Mesendoderm (in vitro differentiated cells): ENCODE measurements at regions not wholly inside any gene's neighbourhood (a gene's known extent, or its start where the extent isn't known, plus 50 kb on each side); places are given as distances from the start of the nearest gene placed in this dataset.
A peak's percentile ranks its signal among the peaks of the same experiment; 100 is the strongest.

Source experiments
- DNase-seq: peaks from one replicate; pipeline ENCODE4 v3.0.0; 2013
- H2AK5ac ChIP-seq: 2 replicates; pipeline ENCODE4 v1.6.1; 2013; ENCODE audit warnings: low read length, inconsistent platforms
- H2BK120ac ChIP-seq: 2 replicates; pipeline ENCODE4 v1.6.1; 2013; ENCODE audit warnings: low read depth, mild to moderate bottlenecking, low read length, moderate library complexity, mixed read lengths
- H2BK15ac ChIP-seq: replicated peaks from 2 replicates; pipeline ENCODE4 v1.6.1; 2013; ENCODE audit warnings: low read depth, mild to moderate bottlenecking, moderate library complexity
- H2BK5ac ChIP-seq: 2 replicates; pipeline ENCODE4 v1.6.1; 2013; ENCODE audit warnings: low read length, inconsistent platforms
- H3K18ac ChIP-seq: 2 replicates; pipeline ENCODE4 v1.6.1; 2013; ENCODE audit warnings: mild to moderate bottlenecking, low read length, mixed read lengths
- H3K23ac ChIP-seq: one replicate; pipeline ENCODE4 v1.6.1; 2013; ENCODE audit warnings: low read length
- H3K27ac ChIP-seq: 2 replicates; pipeline ENCODE4 v1.5.1; 2013; ENCODE audit warnings: low read depth, mild to moderate bottlenecking, inconsistent platforms, low read length, moderate library complexity
- H3K27me3 ChIP-seq: 2 replicates; pipeline ENCODE4 v1.6.1; 2013; ENCODE audit warnings: low read length, control low read depth, mild to moderate bottlenecking, inconsistent platforms; ENCODE audit not compliant: insufficient read depth, poor library complexity
- H3K36me3 ChIP-seq: 2 replicates; pipeline ENCODE4 v1.6.1; 2013; ENCODE audit warnings: low read length, inconsistent platforms; ENCODE audit not compliant: control insufficient read depth, insufficient read depth
- H3K4ac ChIP-seq: one replicate; pipeline ENCODE4 v1.6.1; 2013; ENCODE audit warnings: low read depth, mild to moderate bottlenecking, low read length, moderate library complexity
- H3K4me1 ChIP-seq: 2 replicates; pipeline ENCODE4 v1.6.1; 2013; ENCODE audit warnings: low read depth, low read length, inconsistent platforms; ENCODE audit not compliant: control insufficient read depth
- H3K4me2 ChIP-seq: 2 replicates; pipeline ENCODE4 v1.6.1; 2013; ENCODE audit warnings: low read length
- H3K4me3 ChIP-seq: 2 replicates; pipeline ENCODE4 v1.5.1; 2013; ENCODE audit warnings: mild to moderate bottlenecking, low read length
- H3K56ac ChIP-seq: one replicate; pipeline ENCODE4 v1.6.1; 2013; ENCODE audit warnings: low read length
- H3K79me1 ChIP-seq: 2 replicates; pipeline ENCODE4 v1.6.1; 2013; ENCODE audit warnings: low read length, inconsistent platforms
- H3K79me2 ChIP-seq: 2 replicates; pipeline ENCODE4 v1.6.1; 2013; ENCODE audit warnings: mild to moderate bottlenecking, low read length; ENCODE audit not compliant: control insufficient read depth, insufficient read depth
- H3K9ac ChIP-seq: 2 replicates; pipeline ENCODE4 v1.6.1; 2013; ENCODE audit warnings: low read length, inconsistent platforms
- H4K5ac ChIP-seq: one replicate; pipeline ENCODE4 v1.6.1; 2013; ENCODE audit warnings: low read length
- H4K8ac ChIP-seq: one replicate; pipeline ENCODE4 v1.6.1; 2013; ENCODE audit warnings: low read depth, mild to moderate bottlenecking, control low read depth, low read length, moderate library complexity
- WGBS: extraction: QIAGEN DNeasy Blood & Tissue Kit; methylation state at CpG from one replicate; pipeline ENCODE4 v1.1.7; 2013; ENCODE audit warnings: low lambda C conversion rate, missing lambda C conversion rate; ENCODE audit not compliant: insufficient coverage; ENCODE audit errors: extremely low coverage; 5-methylcytosine and 5-hydroxymethylcytosine counted together

GRCh38 chr11:111077530-111078322, 167.8 kb upstream of the POU2AF2 start:
- Histone ChIP-seq H3K4me3 (no peak overlapping the region), H3K23ac (no peak overlapping the region), H3K79me1 (no peaks in the 10 kb centered on the region), H2BK120ac (no peak overlapping the region), H3K56ac (no peak overlapping the region), H3K27ac (no peak overlapping the region), H3K27me3 (no peaks in the 10 kb centered on the region), H2AK5ac (no peak overlapping the region), H3K36me3 (no peaks in the 10 kb centered on the region), H3K18ac (no peak overlapping the region), H2BK15ac (no peak overlapping the region), H3K4me1 (no peaks in the 10 kb centered on the region), H3K4ac (no peak overlapping the region), H4K5ac (no peak overlapping the region), H3K9ac (no peak overlapping the region), H3K4me2 (no peak overlapping the region), H2BK5ac (no peak overlapping the region), H3K79me2 (no peaks in the 10 kb centered on the region), H4K8ac (no peak overlapping the region)
- no CpG with 5 or more reads among the region's 3 CpGs for WGBS
- no peak for DNase-seq

DNA sequence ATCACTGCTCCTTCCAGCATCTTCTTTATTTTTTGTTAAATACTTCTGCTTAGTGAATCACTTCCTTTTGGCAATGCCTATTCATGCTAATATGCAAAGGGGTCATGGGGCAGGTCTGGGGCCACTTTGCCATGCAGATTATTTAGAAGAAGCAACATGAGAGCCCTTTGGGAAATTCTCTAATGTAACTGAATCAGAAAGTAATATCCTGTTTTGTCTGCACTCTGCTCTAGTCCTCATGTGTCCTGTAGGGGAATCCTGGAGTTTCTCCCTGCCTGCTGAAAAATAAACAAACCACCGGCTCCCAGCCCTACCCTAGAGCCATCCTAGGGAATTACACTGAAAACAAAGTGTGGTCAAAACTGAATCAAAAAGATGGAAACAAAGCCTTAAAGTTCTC, 176.5 kb upstream of the POU2AF2 start:
- Histone ChIP-seq H3K4me1 (no peaks in the 10 kb centered on the region), H2AK5ac (no peak overlapping the region), H4K5ac (no peak overlapping the region), H3K27me3 (no peaks in the 10 kb centered on the region), H2BK15ac (no peak overlapping the region), H2BK120ac (no peak overlapping the region), H3K79me2 (no peaks in the 10 kb centered on the region), H3K27ac (no peak overlapping the region), H3K4me3 (no peak overlapping the region), H4K8ac (no peak overlapping the region), H3K79me1 (no peaks in the 10 kb centered on the region), H3K18ac (no peak overlapping the region), H3K23ac (no peak overlapping the region), H3K56ac (no peak overlapping the region), H3K4ac (no peak overlapping the region), H2BK5ac (no peak overlapping the region), H3K4me2 (no peak overlapping the region), H3K9ac (no peak overlapping the region), H3K36me3 (no peaks in the 10 kb centered on the region)
- no CpG with 5 or more reads among the region's 1 CpG for WGBS
- peak; percentile 78 for DNase-seq

- peaks cover 3% of the 10 kb centered on the region for H3K4me1 ChIP-seq
- H4K5ac ChIP-seq = no peak overlapping the region
- H3K4ac ChIP-seq = no peak overlapping the region
- H3K56ac ChIP-seq = no peak overlapping the region
- no peak overlapping the region for H4K8ac ChIP-seq
- H2AK5ac ChIP-seq = no peak overlapping the region
- no peak overlapping the region for H2BK15ac ChIP-seq
- no peak for DNase-seq
- no peaks in the 10 kb centered on the region for H3K79me2 ChIP-seq
- WGBS = no CpG with 5 or more reads among the region's 1 CpG
- no peaks in the 10 kb centered on the region for H3K36me3 ChIP-seq
- no peak overlapping the region for H3K27ac ChIP-seq
- H3K27me3 ChIP-seq = no peaks in the 10 kb centered on the region
- H3K4me2 ChIP-seq = no peak overlapping the region
- no peak overlapping the region for H2BK5ac ChIP-seq
- H2BK120ac ChIP-seq = no peak overlapping the region
- H3K4me3 ChIP-seq = no peak overlapping the region
- no peak overlapping the region for H3K23ac ChIP-seq
- H3K79me1 ChIP-seq = no peaks in the 10 kb centered on the region
- no peak overlapping the region for H3K18ac ChIP-seq
- no peak overlapping the region for H3K9ac ChIP-seq
Observed at GRCh38 chr11:111067994-111068393, 177.5 kb upstream of the POU2AF2 start.

- no peak overlapping the region for H3K4me2 ChIP-seq
- H3K4me3 ChIP-seq = no peak overlapping the region
- H3K4ac ChIP-seq = no peak overlapping the region
- H3K23ac ChIP-seq = no peak overlapping the region
- no peak overlapping the region for H2BK120ac ChIP-seq
- H3K79me2 ChIP-seq = no peaks in the 10 kb centered on the region
- no peak overlapping the region for H3K56ac ChIP-seq
- H3K27ac ChIP-seq = no peak overlapping the region
- H3K27me3 ChIP-seq = no peaks in the 10 kb centered on the region
- H3K4me1 ChIP-seq = peaks cover 3% of the 10 kb centered on the region
- H2BK15ac ChIP-seq = no peak overlapping the region
- H3K9ac ChIP-seq = no peak overlapping the region
- no peak overlapping the region for H3K18ac ChIP-seq
- H2BK5ac ChIP-seq = no peak overlapping the region
- no peak overlapping the region for H4K8ac ChIP-seq
- WGBS = no CpG with 5 or more reads among the region's 2 CpGs
- no peak for DNase-seq
- H2AK5ac ChIP-seq = no peak overlapping the region
- no peaks in the 10 kb centered on the region for H3K79me1 ChIP-seq
- no peak overlapping the region for H4K5ac ChIP-seq
- H3K36me3 ChIP-seq = no peaks in the 10 kb centered on the region
Observed at GRCh38 chr11:111066846-111067245, 178.7 kb upstream of the POU2AF2 start.

DNA sequence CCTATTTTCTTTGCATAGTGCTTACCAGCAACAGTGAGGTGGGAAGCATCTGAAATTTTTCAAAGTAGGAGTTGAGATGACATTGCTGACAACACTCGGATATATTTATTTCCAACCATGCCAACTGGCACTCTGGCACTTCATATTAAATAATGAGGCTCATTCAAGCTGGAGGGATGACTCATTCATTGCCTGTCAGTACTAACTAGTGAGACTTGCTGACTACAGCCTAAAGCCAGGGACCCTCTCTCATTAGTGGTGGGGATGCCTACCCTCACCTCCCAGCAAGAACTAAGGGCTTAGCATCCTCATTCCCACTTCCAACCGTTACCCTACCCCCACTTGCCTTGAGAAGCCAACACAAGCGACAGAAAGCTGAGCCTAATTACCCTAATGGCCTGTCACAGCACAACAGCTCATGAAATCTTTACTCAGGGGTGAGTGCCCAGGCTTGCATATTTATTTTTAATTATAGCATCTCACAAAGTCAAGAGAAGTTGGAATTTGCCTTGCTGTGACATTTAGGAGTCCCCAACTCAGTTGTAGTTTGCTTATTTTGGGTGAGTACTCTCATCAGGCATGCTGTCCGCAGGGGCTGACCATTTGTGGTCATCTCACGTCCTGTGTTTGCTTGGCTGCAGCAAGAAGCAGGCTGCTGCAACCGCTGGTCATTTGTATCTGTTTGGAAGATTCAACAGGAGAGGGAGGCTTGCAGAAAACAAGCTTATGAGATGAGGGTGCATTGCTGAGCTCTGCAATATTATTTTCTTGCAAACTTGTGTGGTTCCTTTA, 181.6 kb upstream of the POU2AF2 start:
- no peak overlapping the region for H3K23ac ChIP-seq
- H2BK5ac ChIP-seq = no peak overlapping the region
- H3K9ac ChIP-seq = no peak overlapping the region
- H2AK5ac ChIP-seq = no peak overlapping the region
- H4K5ac ChIP-seq = no peak overlapping the region
- H3K4me1 ChIP-seq = peaks cover 3% of the 10 kb centered on the region
- no peak overlapping the region for H3K4me2 ChIP-seq
- H3K4me3 ChIP-seq = no peak overlapping the region
- H3K27ac ChIP-seq = no peak overlapping the region
- H2BK15ac ChIP-seq = no peak overlapping the region
- no peaks in the 10 kb centered on the region for H3K36me3 ChIP-seq
- H3K79me1 ChIP-seq = no peaks in the 10 kb centered on the region
- no peak overlapping the region for H3K18ac ChIP-seq
- H2BK120ac ChIP-seq = no peak overlapping the region
- H4K8ac ChIP-seq = no peak overlapping the region
- no peaks in the 10 kb centered on the region for H3K79me2 ChIP-seq
- H3K27me3 ChIP-seq = no peaks in the 10 kb centered on the region
- no peak overlapping the region for H3K4ac ChIP-seq
- H3K56ac ChIP-seq = no peak overlapping the region
- no CpG with 5 or more reads among the region's 6 CpGs for WGBS
- DNase-seq = no peak
